Fibroblast of mammary gland (primary cell): ENCODE measurements at regions not wholly inside any gene's neighbourhood (a gene's known extent, or its start where the extent isn't known, plus 50 kb on each side); places are given as distances from the start of the nearest gene placed in this dataset.
"Not testable (repeated sequence)": the region's sequence is repeated elsewhere in the genome, so short reads cannot be mapped to it uniquely, and the experiment has no call there.

Source experiments
- DNase-seq: peaks from one replicate; pipeline ENCODE4 v3.0.0-alpha.2; 2010; ENCODE audit warnings: low read depth
- H3K4me3 ChIP-seq: 2 replicates; pipeline ENCODE4 v1.5.1; 2011; ENCODE audit warnings: low read depth, mild to moderate bottlenecking, low read length, moderate library complexity; ENCODE audit not compliant: control insufficient read depth
- CTCF ChIP-seq: conservative IDR thresholded peaks from 2 replicates; pipeline ENCODE4 v1.5.1; 2011; ENCODE audit warnings: low read depth, low read length, inconsistent platforms; ENCODE audit not compliant: control insufficient read depth, insufficient read depth

GRCh38 chr13:31538067-31539042 is 201.0 kb upstream of the RXFP2 start:
- TF ChIP-seq CTCF: peak; percentile 87
- peak; percentile 68 for DNase-seq

GRCh38 chr13:31540281-31540680 is 199.0 kb upstream of the RXFP2 start:
- H3K4me3 ChIP-seq: no peak overlapping the region
- no peak for TF ChIP-seq CTCF
- DNase-seq: peak; percentile 10

More at GRCh38 chr13:31538067-31539042, 201.0 kb upstream of the RXFP2 start:
- no peak overlapping the region for H3K4me3 ChIP-seq

GRCh38 chr13:31543190-31543589 is 196.1 kb upstream of the RXFP2 start:
- no peak for DNase-seq
- TF ChIP-seq CTCF: no peak
- no peak overlapping the region for H3K4me3 ChIP-seq

- peak; percentile 66 for DNase-seq
- H3K4me3 ChIP-seq: no peak overlapping the region
- TF ChIP-seq CTCF: no peak
These were observed 193.7 kb upstream of the RXFP2 start for GRCh38 chr13:31545616-31546015.

GRCh38 chr13:31556376-31556775 is 182.9 kb upstream of the RXFP2 start:
- peak; percentile 75 for DNase-seq
- H3K4me3 ChIP-seq: no peak overlapping the region
- TF ChIP-seq CTCF: no peak

- not testable (repeated sequence) for DNase-seq, H3K4me3 ChIP-seq
These were observed 155.1 kb upstream of the RXFP2 start for GRCh38 chr13:31584221-31584620.

- no peak overlapping the region for H3K4me3 ChIP-seq
- peak; percentile 73 for DNase-seq
- TF ChIP-seq CTCF: no peak
These were observed 151.5 kb upstream of the RXFP2 start for GRCh38 chr13:31587698-31588266.
